ENCODE measurements at regions not wholly inside any gene's neighbourhood (a gene's known extent, or its start where the extent isn't known, plus 50 kb on each side); places are given as distances from the start of the nearest gene placed in this dataset.

- no peaks in the 10 kb centered on the region for H3K9me3 ChIP-seq
- H3K27ac ChIP-seq: no peak overlapping the region
- no peaks in the 10 kb centered on the region for H3K27me3 ChIP-seq
- no peak overlapping the region for H3K4me3 ChIP-seq
- no peak for DNase-seq
- intact Hi-C loops (cut with DNase I; ENCODE audit: low total_unique reads): no loop called here
- TF ChIP-seq CTCF (IDR thresholded peaks at IDR 0.05) (no peak), POLR2A (IDR thresholded peaks at IDR 0.05) (no peak)
- H3K36me3 ChIP-seq (ENCODE audit: low read depth, missing control alignments): no peaks in the 10 kb centered on the region
- 57 to 78% methylated on average over 7 of the region's 7 CpGs for WGBS, 2 donors
- no peaks in the 10 kb centered on the region for H3K4me1 ChIP-seq
Observed at GRCh38 chr1:163766257-163766918, 444.6 kb downstream of the NUF2 start.

- intact Hi-C loops (cut with DNase I; ENCODE audit: low total_unique reads): no loop called here
Observed at GRCh38 chr1:163768576-163768975, 446.8 kb downstream of the NUF2 start.

GRCh38 chr1:163770265-163770664 lies 448.5 kb downstream of the NUF2 start:
- Histone ChIP-seq H3K9me3 (no peaks in the 10 kb centered on the region), H3K4me1 (no peaks in the 10 kb centered on the region), H3K27me3 (no peaks in the 10 kb centered on the region), H3K4me3 (no peak overlapping the region), H3K27ac (no peak overlapping the region), H3K36me3 (ENCODE audit: low read depth, missing control alignments) (no peaks in the 10 kb centered on the region)
- TF ChIP-seq CTCF (IDR thresholded peaks at IDR 0.05): no peak
- no peak for TF ChIP-seq POLR2A (IDR thresholded peaks at IDR 0.05)
- no peak for DNase-seq
- intact Hi-C loops (cut with DNase I; ENCODE audit: low total_unique reads): no loop called here
- WGBS, 2 donors: 58 to 60% methylated on average over 4 of the region's 4 CpGs

More at GRCh38 chr1:163768576-163768975, 446.8 kb downstream of the NUF2 start:
- Histone ChIP-seq H3K27ac (no peak overlapping the region), H3K4me1 (no peaks in the 10 kb centered on the region), H3K9me3 (no peaks in the 10 kb centered on the region), H3K36me3 (ENCODE audit: low read depth, missing control alignments) (no peaks in the 10 kb centered on the region), H3K27me3 (no peaks in the 10 kb centered on the region), H3K4me3 (no peak overlapping the region)
- WGBS, 2 donors: 88 to 89% methylated on average over 5 of the region's 5 CpGs
- no peak for DNase-seq
- TF ChIP-seq CTCF (IDR thresholded peaks at IDR 0.05) (no peak), POLR2A (IDR thresholded peaks at IDR 0.05) (no peak)

- H3K27ac ChIP-seq: no peak overlapping the region
- no peak overlapping the region for H3K4me3 ChIP-seq
- intact Hi-C loops (cut with DNase I; ENCODE audit: low total_unique reads): no loop called here
- no peaks in the 10 kb centered on the region for H3K27me3 ChIP-seq
- 64 to 73% methylated on average over 2 of the region's 2 CpGs for WGBS, 2 donors
- no peak for DNase-seq
- no peaks in the 10 kb centered on the region for H3K9me3 ChIP-seq
- H3K36me3 ChIP-seq (ENCODE audit: low read depth, missing control alignments): no peaks in the 10 kb centered on the region
- TF ChIP-seq CTCF (IDR thresholded peaks at IDR 0.05) (no peak), POLR2A (IDR thresholded peaks at IDR 0.05) (no peak)
- no peaks in the 10 kb centered on the region for H3K4me1 ChIP-seq
Observed at GRCh38 chr1:163771637-163772036, 449.9 kb downstream of the NUF2 start.

- no peaks in the 10 kb centered on the region for H3K9me3 ChIP-seq
- no peak overlapping the region for H3K4me3 ChIP-seq
- 67 to 96% methylated on average over 1 of the region's 1 CpG for WGBS, 2 donors
- intact Hi-C loops (cut with DNase I; ENCODE audit: low total_unique reads): no loop called here
- H3K27ac ChIP-seq: no peak overlapping the region
- no peaks in the 10 kb centered on the region for H3K27me3 ChIP-seq
- no peak for DNase-seq
- TF ChIP-seq POLR2A (IDR thresholded peaks at IDR 0.05): no peak
- TF ChIP-seq CTCF (IDR thresholded peaks at IDR 0.05): no peak
- H3K4me1 ChIP-seq: no peaks in the 10 kb centered on the region
- H3K36me3 ChIP-seq (ENCODE audit: low read depth, missing control alignments): no peaks in the 10 kb centered on the region
Observed at GRCh38 chr1:163772246-163772645, 450.5 kb downstream of the NUF2 start.

Measured in testis (tissue), 2 donors.